Kidney epithelial cell (primary cell): ENCODE measurements at regions not wholly inside any gene's neighbourhood (a gene's known extent, or its start where the extent isn't known, plus 50 kb on each side); places are given as distances from the start of the nearest gene placed in this dataset.
"Not testable (repeated sequence)": the region's sequence is repeated elsewhere in the genome, so short reads cannot be mapped to it uniquely, and the experiment has no call there.

Experiments used
- DNase-seq: peaks from one replicate; pipeline ENCODE4 v3.0.0-alpha.2; 2010; ENCODE audit warnings: low read depth
- H3K27me3 ChIP-seq: 2 replicates; pipeline ENCODE4 v1.6.0; 2011; ENCODE audit warnings: low read length; ENCODE audit not compliant: control insufficient read depth, insufficient read depth
- H3K36me3 ChIP-seq: 2 replicates; pipeline ENCODE4 v1.5.1; 2011; ENCODE audit warnings: low read length; ENCODE audit not compliant: control insufficient read depth, insufficient read depth
- H3K4me3 ChIP-seq: 2 replicates; pipeline ENCODE4 v1.5.1; 2011; ENCODE audit warnings: low read depth, mild to moderate bottlenecking, control low read depth, low read length
- TF ChIP-seq, protein P1 (sequence below): IDR thresholded peaks from 2 replicates; pipeline ENCODE4 v1.5.1; 2011; ENCODE audit warnings: mild to moderate bottlenecking, moderate library complexity, low read length, control low read depth, inconsistent platforms; ENCODE audit not compliant: insufficient read depth, poor library complexity, severe bottlenecking

DNA sequence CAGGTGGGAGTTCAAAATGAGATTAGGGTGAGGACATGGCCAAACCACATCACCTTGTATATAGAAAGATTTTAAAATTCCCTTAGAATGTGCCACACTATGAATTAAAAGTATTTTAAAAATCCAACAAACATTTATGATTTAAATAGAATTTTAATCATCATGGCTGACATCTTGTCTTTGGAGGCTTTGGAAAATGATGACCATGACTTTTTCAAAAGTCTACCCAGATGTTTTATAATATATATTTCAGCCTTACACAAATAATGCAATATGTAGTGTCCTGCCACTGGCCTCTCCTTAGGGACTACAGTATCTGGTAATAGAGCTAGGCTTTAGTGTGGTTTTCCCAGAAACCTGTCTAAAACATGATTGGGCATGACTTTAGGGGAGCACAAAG lies 1353.4 kb upstream of the GOT2 start:
- DNase-seq: no peak
- H3K36me3 ChIP-seq: no peaks in the 10 kb centered on the region
- H3K4me3 ChIP-seq: no peak overlapping the region
- TF ChIP-seq, protein P1, sequence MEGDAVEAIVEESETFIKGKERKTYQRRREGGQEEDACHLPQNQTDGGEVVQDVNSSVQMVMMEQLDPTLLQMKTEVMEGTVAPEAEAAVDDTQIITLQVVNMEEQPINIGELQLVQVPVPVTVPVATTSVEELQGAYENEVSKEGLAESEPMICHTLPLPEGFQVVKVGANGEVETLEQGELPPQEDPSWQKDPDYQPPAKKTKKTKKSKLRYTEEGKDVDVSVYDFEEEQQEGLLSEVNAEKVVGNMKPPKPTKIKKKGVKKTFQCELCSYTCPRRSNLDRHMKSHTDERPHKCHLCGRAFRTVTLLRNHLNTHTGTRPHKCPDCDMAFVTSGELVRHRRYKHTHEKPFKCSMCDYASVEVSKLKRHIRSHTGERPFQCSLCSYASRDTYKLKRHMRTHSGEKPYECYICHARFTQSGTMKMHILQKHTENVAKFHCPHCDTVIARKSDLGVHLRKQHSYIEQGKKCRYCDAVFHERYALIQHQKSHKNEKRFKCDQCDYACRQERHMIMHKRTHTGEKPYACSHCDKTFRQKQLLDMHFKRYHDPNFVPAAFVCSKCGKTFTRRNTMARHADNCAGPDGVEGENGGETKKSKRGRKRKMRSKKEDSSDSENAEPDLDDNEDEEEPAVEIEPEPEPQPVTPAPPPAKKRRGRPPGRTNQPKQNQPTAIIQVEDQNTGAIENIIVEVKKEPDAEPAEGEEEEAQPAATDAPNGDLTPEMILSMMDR: no peak
- H3K27me3 ChIP-seq: no peaks in the 10 kb centered on the region

DNA sequence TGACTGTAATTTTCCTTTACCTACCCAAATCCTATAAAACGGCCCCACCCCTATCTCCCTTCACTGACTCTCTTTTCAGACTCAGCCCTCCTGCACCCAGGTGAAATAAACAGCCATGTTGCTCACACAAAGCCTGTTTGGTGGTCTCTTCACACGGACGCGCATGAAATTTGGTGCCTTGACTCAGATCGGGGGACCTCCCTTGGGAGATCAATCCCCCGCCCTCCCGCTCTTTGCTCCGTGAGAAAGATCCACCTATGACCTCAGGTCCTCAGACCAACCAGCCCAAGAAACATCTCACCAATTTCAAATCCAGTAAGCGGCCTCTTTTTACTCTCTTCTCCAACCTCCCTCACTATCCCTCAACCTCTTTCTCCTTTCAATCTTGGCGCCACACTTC lies 1344.7 kb upstream of the GOT2 start:
- not testable (repeated sequence) for H3K4me3 ChIP-seq, DNase-seq, H3K36me3 ChIP-seq, H3K27me3 ChIP-seq

DNA sequence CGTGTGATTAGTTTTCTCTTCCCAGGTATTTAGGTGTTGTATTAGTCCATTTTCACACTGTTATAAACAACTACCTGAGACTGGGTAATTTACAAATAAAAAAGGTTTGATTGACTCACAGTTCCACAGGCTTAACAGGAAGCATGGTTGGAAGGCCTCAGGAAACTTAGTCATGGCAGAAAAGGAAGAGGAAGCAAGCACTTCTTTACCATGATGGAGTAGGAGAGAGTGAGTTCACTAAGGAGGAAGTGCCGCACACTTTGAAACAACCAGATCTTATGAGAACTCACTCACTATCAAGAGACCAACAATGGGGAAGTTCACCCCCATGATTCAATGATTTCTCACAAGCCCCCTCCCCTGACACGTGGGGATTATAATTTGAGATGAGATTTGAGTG lies 1343.7 kb upstream of the GOT2 start:
- Histone ChIP-seq H3K36me3 (no peaks in the 10 kb centered on the region), H3K27me3 (no peaks in the 10 kb centered on the region), H3K4me3 (no peak overlapping the region)
- DNase-seq: no peak
- TF ChIP-seq, protein P1: no peak

DNA sequence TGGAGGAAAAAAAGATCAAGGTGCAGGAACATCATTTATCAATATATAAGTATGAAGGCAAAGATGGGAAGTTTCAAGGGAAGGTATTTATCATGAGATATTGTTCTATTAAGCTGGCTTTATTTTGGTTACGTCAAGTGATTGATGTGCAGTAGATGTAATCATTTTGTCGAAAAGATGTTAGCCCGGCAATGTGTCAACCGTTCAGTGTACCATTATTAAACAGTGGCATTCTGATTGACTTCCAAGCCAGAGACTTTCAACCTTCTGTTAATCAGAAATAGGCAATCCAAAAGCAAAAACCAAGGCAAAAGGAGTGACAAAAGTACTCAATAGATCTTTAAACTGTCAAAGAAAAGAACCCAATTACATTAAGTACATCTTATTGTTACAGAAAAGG lies 1340.3 kb upstream of the GOT2 start:
- Histone ChIP-seq H3K36me3 (no peaks in the 10 kb centered on the region), H3K27me3 (no peaks in the 10 kb centered on the region), H3K4me3 (no peak overlapping the region)
- TF ChIP-seq, protein P1: no peak
- no peak for DNase-seq

DNA sequence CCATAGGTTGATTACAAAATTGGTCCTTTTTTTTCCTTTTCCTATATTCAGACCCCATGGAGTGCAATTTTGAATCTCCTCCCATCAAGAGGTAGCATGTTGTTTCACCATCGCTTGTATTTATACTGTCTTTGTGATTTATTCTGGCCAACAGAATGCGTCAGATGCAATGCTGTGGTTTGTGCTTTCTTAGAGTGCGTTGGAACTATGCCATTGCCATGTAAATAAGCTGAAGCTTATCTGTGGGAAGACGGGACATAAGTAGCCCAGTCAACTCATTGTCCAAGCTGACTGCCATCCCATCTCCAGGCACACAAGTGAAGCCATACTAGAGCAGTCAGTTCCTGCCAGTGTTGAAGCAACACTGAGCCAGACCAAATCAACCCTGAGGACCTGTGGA lies 1339.3 kb upstream of the GOT2 start:
- Histone ChIP-seq H3K27me3 (no peaks in the 10 kb centered on the region), H3K4me3 (no peak overlapping the region), H3K36me3 (no peaks in the 10 kb centered on the region)
- TF ChIP-seq, protein P1: no peak
- no peak for DNase-seq

DNA sequence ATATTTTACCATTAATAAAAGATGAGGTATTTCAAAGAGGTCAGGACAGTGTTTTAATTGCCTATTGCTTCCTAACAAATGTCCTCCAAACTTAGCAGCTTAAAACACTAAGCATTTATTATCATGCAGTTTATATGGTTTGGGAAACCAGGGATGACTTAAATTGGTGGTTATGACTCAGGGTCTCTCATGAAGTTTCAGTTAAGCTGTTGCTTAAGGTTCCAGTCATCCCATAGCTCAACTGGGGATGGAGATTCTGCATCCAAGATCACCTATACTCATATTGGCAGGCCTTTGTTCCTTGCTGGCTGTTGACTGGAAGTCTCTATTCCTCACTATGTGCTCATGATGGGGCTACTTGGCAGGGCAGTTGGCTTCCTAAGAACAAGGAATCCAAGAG lies 1329.9 kb upstream of the GOT2 start:
- no peaks in the 10 kb centered on the region for H3K27me3 ChIP-seq
- TF ChIP-seq, protein P1: no peak
- no peak overlapping the region for H3K4me3 ChIP-seq
- H3K36me3 ChIP-seq: no peaks in the 10 kb centered on the region
- no peak for DNase-seq

DNA sequence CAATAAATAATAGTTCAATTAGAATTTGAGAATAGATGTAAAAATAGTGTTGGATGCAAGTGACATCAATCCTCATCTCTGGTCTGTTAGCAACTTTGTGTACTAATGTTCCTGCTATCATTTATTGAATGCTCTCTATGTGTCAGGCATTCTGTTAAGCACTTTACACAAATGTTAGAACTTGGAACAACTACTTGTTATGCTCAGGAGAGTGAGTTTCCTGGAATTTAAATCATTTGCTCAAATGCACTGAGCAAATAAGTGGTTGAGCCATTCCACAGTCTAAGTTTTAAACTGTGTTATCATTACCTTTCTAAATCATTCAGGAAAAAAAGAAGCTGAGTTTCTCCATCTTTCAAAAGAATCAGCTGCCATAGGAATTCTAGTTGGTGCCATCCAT lies 1327.3 kb upstream of the GOT2 start:
- TF ChIP-seq, protein P1: no peak
- Histone ChIP-seq H3K27me3 (no peaks in the 10 kb centered on the region), H3K4me3 (no peak overlapping the region), H3K36me3 (no peaks in the 10 kb centered on the region)
- DNase-seq: no peak
